OCI-LY7 (cell line): ENCODE measurements at regions not wholly inside any gene's neighbourhood (a gene's known extent, or its start where the extent isn't known, plus 50 kb on each side); places are given as distances from the start of the nearest gene placed in this dataset.

Experiments used
- BruUV-seq: library from RNA; stranded (reverse); fragments of 400-500 nt; replicated peaks from 2 replicates; lab custom pipeline; 2021; lab: Mats Ljungman, UMichigan
- CTCF ChIA-PET: fragments of 300-600 bp; sonication (Branson Sonifier 250); formaldehyde crosslinking; loops from one replicate; lab custom pipeline; 2022; ENCODE audit warnings: antibody characterized with exemption; ENCODE audit not compliant: unreplicated experiment; lab: Charles Lee
- POLR2A ChIA-PET: fragments of 300-600 bp; sonication (Branson Sonifier 250); formaldehyde crosslinking; loops from one replicate; lab custom pipeline; 2022; ENCODE audit warnings: antibody characterized with exemption; lab: Charles Lee
- DNase-seq: peaks from one replicate; pipeline ENCODE4 v3.0.0-alpha.2; 2015; ENCODE audit warnings: low spot score
- H2AFZ ChIP-seq: fragments of 200-600 bp; sonication (generic), shearing (Covaris generic); 2 replicates; pipeline ENCODE4 v1.6.1; 2014; ENCODE audit warnings: mild to moderate bottlenecking, antibody characterized with exemption, low read length, moderate library complexity
- H3K27ac ChIP-seq: fragments of 200-600 bp; sonication (generic); 2 replicates; pipeline ENCODE4 v1.5.1; 2014; ENCODE audit warnings: mixed run types, low read depth, mild to moderate bottlenecking, moderate library complexity, low read length, inconsistent platforms; ENCODE audit not compliant: poor library complexity, severe bottlenecking
- H3K36me3 ChIP-seq: fragments of 200-600 bp; sonication (generic); 2 replicates; pipeline ENCODE4 v1.6.1; 2014; ENCODE audit warnings: mild to moderate bottlenecking, antibody characterized with exemption, low read length, moderate library complexity, mixed read lengths; ENCODE audit not compliant: insufficient read depth
- H3K4me1 ChIP-seq: fragments of 200-600 bp; sonication (generic); 2 replicates; pipeline ENCODE4 v1.5.1; 2014; ENCODE audit warnings: mild to moderate bottlenecking, low read length; ENCODE audit not compliant: insufficient read depth, poor library complexity, severe bottlenecking
- H3K4me2 ChIP-seq: fragments of 200-600 bp; sonication (generic); 2 replicates; pipeline ENCODE4 v1.6.1; 2014; ENCODE audit warnings: mild to moderate bottlenecking, low read length
- H3K4me3 ChIP-seq: fragments of 200-600 bp; sonication (generic); 2 replicates; pipeline ENCODE4 v1.5.1; 2014; ENCODE audit warnings: mild to moderate bottlenecking, low read depth, low read length; ENCODE audit not compliant: poor library complexity, severe bottlenecking
- H3K79me2 ChIP-seq: fragments of 200-600 bp; sonication (generic); 2 replicates; pipeline ENCODE4 v1.6.1; 2016; ENCODE audit warnings: low read depth, mild to moderate bottlenecking, low read length, moderate library complexity, mixed read lengths; ENCODE audit not compliant: insufficient read depth
- H3K9me2 ChIP-seq: fragments of 200-600 bp; sonication (generic); 2 replicates; pipeline ENCODE4 v1.6.1; 2016; ENCODE audit warnings: mild to moderate bottlenecking, low read length, mixed read lengths; ENCODE audit not compliant: insufficient read depth
- H3K9me3 ChIP-seq: fragments of 200-600 bp; sonication (generic); 2 replicates; pipeline ENCODE4 v1.6.1; 2014; ENCODE audit warnings: mild to moderate bottlenecking, mixed run types, low read length, mixed read lengths
- H4K20me1 ChIP-seq: fragments of 200-600 bp; sonication (generic); 2 replicates; pipeline ENCODE4 v1.6.1; 2014; ENCODE audit warnings: mild to moderate bottlenecking, antibody characterized with exemption, low read length, moderate library complexity, mixed read lengths; ENCODE audit not compliant: insufficient read depth
- CTCF ChIP-seq: fragments of 200-600 bp; sonication (generic); conservative IDR thresholded peaks from 2 replicates; pipeline ENCODE4 v1.5.1; 2014; ENCODE audit warnings: mild to moderate bottlenecking, antibody characterized with exemption, low read length, moderate library complexity, mixed read lengths
- EZH2phosphoT487 ChIP-seq: fragments of 200-600 bp; sonication (generic); IDR thresholded peaks from 2 replicates; pipeline ENCODE4 v1.6.1; 2018; ENCODE audit warnings: low read depth, borderline replicate concordance, mild to moderate bottlenecking, mixed run types, antibody characterized with exemption, low read length, moderate library complexity, mixed read lengths
- intact Hi-C: fragments of 100-400 bp; cut with micrococcal nuclease; formaldehyde crosslinking; loops from one replicate; pipeline ENCODE4 v1.10.0; 2022; ENCODE audit not compliant: unreplicated experiment

GRCh38 chr2:64932371-64933216 is 56.6 kb upstream of the SLC1A4 start:
- Histone ChIP-seq H2AFZ (peak overlapping the region; percentile 60), H3K36me3 (peaks cover 26% of the 10 kb centered on the region), H3K9me2 (no peaks in the 10 kb centered on the region), H3K79me2 (peaks cover 44% of the 10 kb centered on the region), H3K4me2 (peak overlapping the region; percentile 76), H4K20me1 (no peaks in the 10 kb centered on the region), H3K4me1 (peaks cover 71% of the 10 kb centered on the region), H3K9me3 (peaks cover 29% of the 10 kb centered on the region; the same call in 1 of the 2 replicates), H3K4me3 (peak overlapping the region; percentile 77), H3K27ac (peak overlapping the region; percentile 88)
- TF ChIP-seq CTCF (no peak; the same call in 1 of the 2 replicates), EZH2phosphoT487 (no peak)
- TSS peak; percentile 87 for BruUV-seq
- intact Hi-C loops, result loop anchor here (1.0 to 5.0 kb wide), 3 partner anchors 15 to 99 kb away; partner anchors contain the start of gene SLC1A4
- CTCF ChIA-PET, result interaction anchor here (0.6 to 1.6 kb wide), 6 partner anchors 10 to 255 kb away, joined by 3 to 14 read pairs (median 4); partner anchors contain the start of gene CEP68
- peak; percentile 81 for DNase-seq
- POLR2A ChIA-PET, result interaction anchor here (0.6 to 3.8 kb wide), 14 partner anchors 8 to 196 kb away, joined by 3 to 33 read pairs (median 8); partner anchors contain the start of gene CEP68

GRCh38 chr2:64934530-64934929 is 54.7 kb upstream of the SLC1A4 start:
- CTCF ChIA-PET, result no interaction called here
- H3K9me2 ChIP-seq, result no peaks in the 10 kb centered on the region
- peaks cover 75% of the 10 kb centered on the region for H3K4me1 ChIP-seq
- peaks cover 25% of the 10 kb centered on the region for H3K79me2 ChIP-seq
- POLR2A ChIA-PET, result interaction anchor here (1.0 to 3.8 kb wide), 4 partner anchors 11 to 98 kb away, joined by 3 to 26 read pairs (median 4); no protein-coding TSS in a partner anchor
- no peak for TF ChIP-seq EZH2phosphoT487
- peak; percentile 33; the same call in 1 of the 2 replicates for TF ChIP-seq CTCF
- intact Hi-C loops, result loop anchor here (5.0 kb wide), 1 partner anchor 53 kb away; the partner anchor contains the start of gene SLC1A4
- peaks cover 11% of the 10 kb centered on the region; the same call in 1 of the 2 replicates for H3K9me3 ChIP-seq
- DNase-seq, result peak; percentile 53
- H3K27ac ChIP-seq, result peak overlapping the region; percentile 88
- peak overlapping the region; percentile 0 for H3K4me3 ChIP-seq
- BruUV-seq, result no TSS peak
- H4K20me1 ChIP-seq, result no peaks in the 10 kb centered on the region
- peak overlapping the region; percentile 30; the same call in 1 of the 2 replicates for H2AFZ ChIP-seq
- peak overlapping the region; percentile 44 for H3K4me2 ChIP-seq
- H3K36me3 ChIP-seq, result peaks cover 7% of the 10 kb centered on the region; the same call in 1 of the 2 replicates
